ENCODE measurements at regions not wholly inside any gene's neighbourhood (a gene's known extent, or its start where the extent isn't known, plus 50 kb on each side); places are given as distances from the start of the nearest gene placed in this dataset.

DNA sequence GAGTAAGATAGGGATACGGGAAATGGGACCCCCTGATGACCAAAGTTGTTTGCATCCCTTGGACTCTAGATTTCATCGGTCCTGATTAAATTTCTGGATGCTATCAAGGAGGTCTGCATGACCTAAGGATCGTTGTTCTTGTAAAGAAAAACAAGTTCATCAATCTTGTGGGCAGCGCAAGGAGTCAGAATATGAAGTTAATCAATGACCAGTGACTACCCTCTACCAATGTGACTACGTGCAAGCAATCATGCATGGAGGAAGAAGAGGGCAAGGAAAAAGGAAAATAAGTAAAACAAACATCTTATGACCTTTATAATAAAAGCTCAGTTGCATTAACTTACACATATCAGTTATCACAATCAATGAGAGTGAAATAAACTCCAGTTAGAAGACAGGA lies 139.7 kb downstream of the RTP4 start:
- Histone ChIP-seq H3K9me3 (ENCODE audit: low read length) (no peaks in the 10 kb centered on the region), H3K27ac (ENCODE audit: low read length) (no peak overlapping the region), H3K9me2 (ENCODE audit: insufficient read depth, low read length) (no peaks in the 10 kb centered on the region), H4K20me1 (ENCODE audit: insufficient read depth) (no peaks in the 10 kb centered on the region), H3K9ac (ENCODE audit: low read length) (no peak overlapping the region), H3K27me3 (ENCODE audit: insufficient read depth, low read depth, low read length) (no peaks in the 10 kb centered on the region), H3F3A (ENCODE audit: insufficient read depth, low read length, poor library complexity, severe bottlenecking) (no peaks in the 10 kb centered on the region), H3K79me2 (replicated peaks; ENCODE audit: insufficient read depth, low read length) (no peaks in the 10 kb centered on the region), H3K4me3 (ENCODE audit: low read length) (no peak overlapping the region), H3K36me3 (ENCODE audit: insufficient read depth, low read length) (no peaks in the 10 kb centered on the region), H3K4me2 (ENCODE audit: low read length) (no peak overlapping the region), H2AFZ (ENCODE audit: low read depth, low read length) (no peak overlapping the region)
- no peak for TF ChIP-seq MXI1 (conservative IDR thresholded peaks at IDR 0.05; ENCODE audit: poor library complexity, severe bottlenecking)
- TF ChIP-seq, protein P1, sequence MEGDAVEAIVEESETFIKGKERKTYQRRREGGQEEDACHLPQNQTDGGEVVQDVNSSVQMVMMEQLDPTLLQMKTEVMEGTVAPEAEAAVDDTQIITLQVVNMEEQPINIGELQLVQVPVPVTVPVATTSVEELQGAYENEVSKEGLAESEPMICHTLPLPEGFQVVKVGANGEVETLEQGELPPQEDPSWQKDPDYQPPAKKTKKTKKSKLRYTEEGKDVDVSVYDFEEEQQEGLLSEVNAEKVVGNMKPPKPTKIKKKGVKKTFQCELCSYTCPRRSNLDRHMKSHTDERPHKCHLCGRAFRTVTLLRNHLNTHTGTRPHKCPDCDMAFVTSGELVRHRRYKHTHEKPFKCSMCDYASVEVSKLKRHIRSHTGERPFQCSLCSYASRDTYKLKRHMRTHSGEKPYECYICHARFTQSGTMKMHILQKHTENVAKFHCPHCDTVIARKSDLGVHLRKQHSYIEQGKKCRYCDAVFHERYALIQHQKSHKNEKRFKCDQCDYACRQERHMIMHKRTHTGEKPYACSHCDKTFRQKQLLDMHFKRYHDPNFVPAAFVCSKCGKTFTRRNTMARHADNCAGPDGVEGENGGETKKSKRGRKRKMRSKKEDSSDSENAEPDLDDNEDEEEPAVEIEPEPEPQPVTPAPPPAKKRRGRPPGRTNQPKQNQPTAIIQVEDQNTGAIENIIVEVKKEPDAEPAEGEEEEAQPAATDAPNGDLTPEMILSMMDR (IDR thresholded peaks at IDR 0.05; ENCODE audit: poor library complexity, severe bottlenecking): no peak
- TF ChIP-seq SMC3 (conservative IDR thresholded peaks at IDR 0.05; ENCODE audit: poor library complexity): no peak
- no peak for TF ChIP-seq TAF1 (IDR thresholded peaks at IDR 0.05; ENCODE audit: low read depth)
- no peak for TF ChIP-seq RAD21 (conservative IDR thresholded peaks at IDR 0.05)
- TF ChIP-seq, protein P2, sequence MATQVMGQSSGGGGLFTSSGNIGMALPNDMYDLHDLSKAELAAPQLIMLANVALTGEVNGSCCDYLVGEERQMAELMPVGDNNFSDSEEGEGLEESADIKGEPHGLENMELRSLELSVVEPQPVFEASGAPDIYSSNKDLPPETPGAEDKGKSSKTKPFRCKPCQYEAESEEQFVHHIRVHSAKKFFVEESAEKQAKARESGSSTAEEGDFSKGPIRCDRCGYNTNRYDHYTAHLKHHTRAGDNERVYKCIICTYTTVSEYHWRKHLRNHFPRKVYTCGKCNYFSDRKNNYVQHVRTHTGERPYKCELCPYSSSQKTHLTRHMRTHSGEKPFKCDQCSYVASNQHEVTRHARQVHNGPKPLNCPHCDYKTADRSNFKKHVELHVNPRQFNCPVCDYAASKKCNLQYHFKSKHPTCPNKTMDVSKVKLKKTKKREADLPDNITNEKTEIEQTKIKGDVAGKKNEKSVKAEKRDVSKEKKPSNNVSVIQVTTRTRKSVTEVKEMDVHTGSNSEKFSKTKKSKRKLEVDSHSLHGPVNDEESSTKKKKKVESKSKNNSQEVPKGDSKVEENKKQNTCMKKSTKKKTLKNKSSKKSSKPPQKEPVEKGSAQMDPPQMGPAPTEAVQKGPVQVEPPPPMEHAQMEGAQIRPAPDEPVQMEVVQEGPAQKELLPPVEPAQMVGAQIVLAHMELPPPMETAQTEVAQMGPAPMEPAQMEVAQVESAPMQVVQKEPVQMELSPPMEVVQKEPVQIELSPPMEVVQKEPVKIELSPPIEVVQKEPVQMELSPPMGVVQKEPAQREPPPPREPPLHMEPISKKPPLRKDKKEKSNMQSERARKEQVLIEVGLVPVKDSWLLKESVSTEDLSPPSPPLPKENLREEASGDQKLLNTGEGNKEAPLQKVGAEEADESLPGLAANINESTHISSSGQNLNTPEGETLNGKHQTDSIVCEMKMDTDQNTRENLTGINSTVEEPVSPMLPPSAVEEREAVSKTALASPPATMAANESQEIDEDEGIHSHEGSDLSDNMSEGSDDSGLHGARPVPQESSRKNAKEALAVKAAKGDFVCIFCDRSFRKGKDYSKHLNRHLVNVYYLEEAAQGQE (IDR thresholded peaks at IDR 0.05; ENCODE audit: borderline replicate concordance): no peak
- no peak for TF ChIP-seq POLR2AphosphoS5 (IDR thresholded peaks at IDR 0.05)

DNA sequence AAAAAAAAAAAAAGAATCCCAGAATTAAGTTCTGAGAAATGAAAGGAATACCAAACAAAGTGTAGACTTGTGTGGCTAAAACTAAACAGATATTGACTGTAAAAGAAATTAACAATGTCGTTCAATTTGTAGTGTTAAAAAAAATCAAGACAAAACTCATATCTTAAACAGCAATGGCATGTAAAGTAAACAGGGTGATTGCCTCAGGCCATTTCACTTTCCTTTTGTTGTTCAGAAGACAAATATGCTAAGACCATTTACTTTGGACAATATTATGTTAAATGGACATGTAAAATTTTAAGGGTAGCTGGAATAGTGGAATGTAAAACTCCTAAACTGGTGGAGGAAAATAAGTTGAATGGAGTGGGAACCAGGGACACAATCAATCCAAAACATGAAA lies 139.1 kb downstream of the RTP4 start:
- no peak overlapping the region for H2AFZ ChIP-seq (ENCODE audit: low read depth, low read length)
- H3K9me3 ChIP-seq (ENCODE audit: low read length): no peaks in the 10 kb centered on the region
- H3K79me2 ChIP-seq (replicated peaks; ENCODE audit: insufficient read depth, low read length): no peaks in the 10 kb centered on the region
- H3K4me2 ChIP-seq (ENCODE audit: low read length): no peak overlapping the region
- no peak overlapping the region for H3K27ac ChIP-seq (ENCODE audit: low read length)
- TF ChIP-seq SMC3 (conservative IDR thresholded peaks at IDR 0.05; ENCODE audit: poor library complexity) (no peak), MXI1 (conservative IDR thresholded peaks at IDR 0.05; ENCODE audit: poor library complexity, severe bottlenecking) (no peak), EP300 (conservative IDR thresholded peaks at IDR 0.05; ENCODE audit: poor library complexity, severe bottlenecking) (no peak), POLR2AphosphoS5 (IDR thresholded peaks at IDR 0.05) (no peak), TAF1 (IDR thresholded peaks at IDR 0.05; ENCODE audit: low read depth) (no peak)
- TF ChIP-seq, protein P2 (IDR thresholded peaks at IDR 0.05; ENCODE audit: borderline replicate concordance): no peak
- H3K4me3 ChIP-seq (ENCODE audit: low read length): no peak overlapping the region
- H3K27me3 ChIP-seq (ENCODE audit: insufficient read depth, low read depth, low read length): no peaks in the 10 kb centered on the region
- no peaks in the 10 kb centered on the region for H3K9me2 ChIP-seq (ENCODE audit: insufficient read depth, low read length)
- H3K36me3 ChIP-seq (ENCODE audit: insufficient read depth, low read length): no peaks in the 10 kb centered on the region
- H3K9ac ChIP-seq (ENCODE audit: low read length): no peak overlapping the region
- H3F3A ChIP-seq (ENCODE audit: insufficient read depth, low read length, poor library complexity, severe bottlenecking): no peaks in the 10 kb centered on the region
- H4K20me1 ChIP-seq (ENCODE audit: insufficient read depth): no peaks in the 10 kb centered on the region
